ENCODE measurements at regions not wholly inside any gene's neighbourhood (a gene's known extent, or its start where the extent isn't known, plus 50 kb on each side); places are given as distances from the start of the nearest gene placed in this dataset.
"Not testable (repeated sequence)": the region's sequence is repeated elsewhere in the genome, so short reads cannot be mapped to it uniquely, and the experiment has no call there.

- DNase-seq: not testable (repeated sequence)
Observed at GRCh38 chr2:37759989-37760388, 88.5 kb upstream of the CDC42EP3 start.

GRCh38 chr2:37760471-37760870 is 89.0 kb upstream of the CDC42EP3 start:
- no peak for DNase-seq

- DNase-seq: not testable (repeated sequence)
Observed at GRCh38 chr2:37762281-37762680, 90.8 kb upstream of the CDC42EP3 start.

GRCh38 chr2:37764739-37765138 is 93.3 kb upstream of the CDC42EP3 start:
- DNase-seq: no peak

- no peak for DNase-seq
Observed at GRCh38 chr2:37766106-37766505, 94.7 kb upstream of the CDC42EP3 start.

- DNase-seq: no peak
Observed at GRCh38 chr2:37767046-37767445, 95.6 kb upstream of the CDC42EP3 start.

- no peak for DNase-seq
Observed at GRCh38 chr2:37767959-37768925, 96.8 kb upstream of the CDC42EP3 start.

GRCh38 chr2:37769551-37769950 is 98.1 kb upstream of the CDC42EP3 start:
- no peak for DNase-seq

- no peak for DNase-seq
Observed at GRCh38 chr2:37770797-37771196, 99.4 kb upstream of the CDC42EP3 start.

- DNase-seq: no peak
Observed at GRCh38 chr2:37771600-37772088, 100.2 kb upstream of the CDC42EP3 start.

- DNase-seq: no peak
Observed at GRCh38 chr2:37773371-37774130, 102.1 kb upstream of the CDC42EP3 start.

GRCh38 chr2:37774171-37774944 is 102.9 kb upstream of the CDC42EP3 start:
- DNase-seq: not testable (repeated sequence)

GRCh38 chr2:37774976-37775907 is 103.8 kb upstream of the CDC42EP3 start:
- no peak for DNase-seq

- DNase-seq: no peak
Observed at GRCh38 chr2:37775908-37776250, 104.4 kb upstream of the CDC42EP3 start.

- no peak for DNase-seq
Observed at GRCh38 chr2:37776487-37776886, 105.0 kb upstream of the CDC42EP3 start.

- DNase-seq: no peak
Observed at GRCh38 chr2:37779139-37779538, 107.7 kb upstream of the CDC42EP3 start.

- no peak for DNase-seq
Observed at GRCh38 chr2:37779611-37780386, 108.4 kb upstream of the CDC42EP3 start.

GRCh38 chr2:37780387-37780676 is 108.9 kb upstream of the CDC42EP3 start:
- no peak for DNase-seq

GRCh38 chr2:37781028-37781427 is 109.6 kb upstream of the CDC42EP3 start:
- DNase-seq: no peak

- DNase-seq: no peak
Observed at GRCh38 chr2:37782155-37782673, 110.8 kb upstream of the CDC42EP3 start.

Data from stimulated activated CD4-positive, alpha-beta T cell treated with anti-CD3 and anti-CD28 coated beads, Interleukin-2, amount 100 ng/mL, for 48 hours (primary cell).